OCI-M1 (cell line): ENCODE measurements at regions not wholly inside any gene's neighbourhood (a gene's known extent, or its start where the extent isn't known, plus 50 kb on each side); places are given as distances from the start of the nearest gene placed in this dataset.

Experiments
- DNase-seq: peaks from one replicate; lab custom pipeline; 2025; lab: John Stamatoyannopoulos, UW

GRCh38 chr20:48300529-48300928, 515.2 kb upstream of the SULF2 start:
- DNase-seq = no peak

- DNase-seq = no peak
These were observed 513.7 kb upstream of the SULF2 start for GRCh38 chr20:48298851-48299484.

- no peak for DNase-seq
These were observed 513.2 kb upstream of the SULF2 start for GRCh38 chr20:48298433-48298832.

- DNase-seq = no peak
These were observed 510.7 kb upstream of the SULF2 start for GRCh38 chr20:48295966-48296421.

GRCh38 chr20:48295445-48295903, 510.2 kb upstream of the SULF2 start:
- no peak for DNase-seq

GRCh38 chr20:48294942-48295341, 509.7 kb upstream of the SULF2 start:
- DNase-seq = no peak

- no peak for DNase-seq
These were observed 508.9 kb upstream of the SULF2 start for GRCh38 chr20:48294196-48294595.

GRCh38 chr20:48293671-48294070, 508.4 kb upstream of the SULF2 start:
- DNase-seq = no peak

- no peak for DNase-seq
These were observed 507.5 kb upstream of the SULF2 start for GRCh38 chr20:48292806-48293205.

GRCh38 chr20:48291896-48292295, 506.6 kb upstream of the SULF2 start:
- DNase-seq = no peak

- DNase-seq = no peak
These were observed 503.7 kb upstream of the SULF2 start for GRCh38 chr20:48288930-48289507.

- DNase-seq = no peak
These were observed 502.4 kb upstream of the SULF2 start for GRCh38 chr20:48287552-48288170.

GRCh38 chr20:48287021-48287494, 501.8 kb upstream of the SULF2 start:
- no peak for DNase-seq

GRCh38 chr20:48286601-48287000, 501.3 kb upstream of the SULF2 start:
- no peak for DNase-seq

- DNase-seq = no peak
These were observed 500.4 kb upstream of the SULF2 start for GRCh38 chr20:48285656-48286055.

- DNase-seq = no peak
These were observed 499.6 kb upstream of the SULF2 start for GRCh38 chr20:48284837-48285236.

- DNase-seq = no peak
These were observed 499.0 kb upstream of the SULF2 start for GRCh38 chr20:48284315-48284714.

GRCh38 chr20:48283470-48284110, 498.3 kb upstream of the SULF2 start:
- DNase-seq = no peak

GRCh38 chr20:48282591-48283228, 497.4 kb upstream of the SULF2 start:
- DNase-seq = no peak

GRCh38 chr20:48281501-48281900, 496.2 kb upstream of the SULF2 start:
- DNase-seq = no peak

GRCh38 chr20:48278961-48279481, 493.7 kb upstream of the SULF2 start:
- DNase-seq = no peak

- DNase-seq = no peak
These were observed 492.0 kb upstream of the SULF2 start for GRCh38 chr20:48277266-48277665.
